ENCODE measurements at regions not wholly inside any gene's neighbourhood (a gene's known extent, or its start where the extent isn't known, plus 50 kb on each side); places are given as distances from the start of the nearest gene placed in this dataset.
A peak's percentile ranks its signal among the peaks of the same experiment; 100 is the strongest.
"Not testable (repeated sequence)": the region's sequence is repeated elsewhere in the genome, so short reads cannot be mapped to it uniquely, and the experiment has no call there.

DNA sequence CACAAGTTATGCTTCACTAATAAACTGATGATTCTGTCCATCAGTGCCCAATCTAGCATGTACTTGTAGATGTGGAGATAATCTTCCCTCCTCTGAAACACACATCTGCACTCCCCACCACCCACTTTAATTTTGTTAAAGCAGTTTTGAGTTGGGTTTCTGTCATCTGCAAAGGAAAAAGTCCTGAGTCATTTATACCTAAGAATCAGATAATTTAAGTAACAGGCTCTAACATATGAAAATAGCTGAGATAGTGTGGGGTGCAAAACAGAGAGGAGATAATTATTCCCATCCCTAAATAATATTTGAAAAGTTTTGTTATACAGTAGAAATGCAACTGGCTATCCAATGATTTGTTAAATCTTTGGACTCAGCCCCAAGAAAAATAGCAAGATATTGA is 67.7 kb upstream of the ALOX12 start:
- no peak overlapping the region for H3K4me3 ChIP-seq

DNA sequence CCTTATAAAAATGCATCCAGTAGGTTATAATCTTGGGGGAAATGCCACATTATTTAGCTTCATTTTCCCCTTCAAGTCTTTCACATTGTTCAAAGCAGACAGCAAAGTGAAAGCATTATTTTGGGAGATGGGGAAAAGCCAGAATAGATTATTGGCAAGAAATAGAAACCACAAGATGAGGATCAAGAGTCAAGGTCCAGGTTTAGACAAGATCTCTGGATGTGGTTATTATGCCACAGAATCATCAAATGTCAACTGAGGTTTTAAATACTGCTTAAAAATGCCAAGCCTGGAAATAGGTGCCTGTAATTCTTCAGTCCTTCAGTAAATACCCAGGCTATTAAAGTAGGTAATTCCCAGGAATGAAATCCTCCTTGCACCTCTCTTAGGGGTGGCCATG is 65.1 kb upstream of the ALOX12 start:
- no peak for DNase-seq (ENCODE audit: low spot score in 2 of 2)
- H3K9me3 ChIP-seq = no peaks in the 10 kb centered on the region
- TF ChIP-seq, protein P1, sequence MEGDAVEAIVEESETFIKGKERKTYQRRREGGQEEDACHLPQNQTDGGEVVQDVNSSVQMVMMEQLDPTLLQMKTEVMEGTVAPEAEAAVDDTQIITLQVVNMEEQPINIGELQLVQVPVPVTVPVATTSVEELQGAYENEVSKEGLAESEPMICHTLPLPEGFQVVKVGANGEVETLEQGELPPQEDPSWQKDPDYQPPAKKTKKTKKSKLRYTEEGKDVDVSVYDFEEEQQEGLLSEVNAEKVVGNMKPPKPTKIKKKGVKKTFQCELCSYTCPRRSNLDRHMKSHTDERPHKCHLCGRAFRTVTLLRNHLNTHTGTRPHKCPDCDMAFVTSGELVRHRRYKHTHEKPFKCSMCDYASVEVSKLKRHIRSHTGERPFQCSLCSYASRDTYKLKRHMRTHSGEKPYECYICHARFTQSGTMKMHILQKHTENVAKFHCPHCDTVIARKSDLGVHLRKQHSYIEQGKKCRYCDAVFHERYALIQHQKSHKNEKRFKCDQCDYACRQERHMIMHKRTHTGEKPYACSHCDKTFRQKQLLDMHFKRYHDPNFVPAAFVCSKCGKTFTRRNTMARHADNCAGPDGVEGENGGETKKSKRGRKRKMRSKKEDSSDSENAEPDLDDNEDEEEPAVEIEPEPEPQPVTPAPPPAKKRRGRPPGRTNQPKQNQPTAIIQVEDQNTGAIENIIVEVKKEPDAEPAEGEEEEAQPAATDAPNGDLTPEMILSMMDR (IDR thresholded peaks at IDR 0.05) = no peak
- H3K4me1 ChIP-seq = no peaks in the 10 kb centered on the region
- H3K36me3 ChIP-seq = no peaks in the 10 kb centered on the region
- H3K4me3 ChIP-seq = no peak overlapping the region
- H3K27ac ChIP-seq = no peak overlapping the region
- H3K27me3 ChIP-seq = no peaks in the 10 kb centered on the region
- intact Hi-C loops (cut with DNase I) = no loop called here

More for the DNA sequence above, 67.7 kb upstream of the ALOX12 start:
- intact Hi-C loops (cut with DNase I) = no loop called here
- Histone ChIP-seq H3K9me3 (no peaks in the 10 kb centered on the region), H3K4me1 (no peaks in the 10 kb centered on the region), H3K27me3 (no peaks in the 10 kb centered on the region), H3K27ac (no peak overlapping the region), H3K36me3 (no peaks in the 10 kb centered on the region)
- DNase-seq (ENCODE audit: low spot score in 2 of 2) = no peak
- TF ChIP-seq, protein P1 (IDR thresholded peaks at IDR 0.05) = no peak

- H3K27ac ChIP-seq; intact Hi-C loops (cut with DNase I); H3K9me3 ChIP-seq; H3K4me3 ChIP-seq; DNase-seq (ENCODE audit: low spot score in 2 of 2); H3K36me3 ChIP-seq; H3K27me3 ChIP-seq; H3K4me1 ChIP-seq: not testable (repeated sequence)
Observed at GRCh38 chr17:6934544-6934943, 61.3 kb upstream of the ALOX12 start.

DNA sequence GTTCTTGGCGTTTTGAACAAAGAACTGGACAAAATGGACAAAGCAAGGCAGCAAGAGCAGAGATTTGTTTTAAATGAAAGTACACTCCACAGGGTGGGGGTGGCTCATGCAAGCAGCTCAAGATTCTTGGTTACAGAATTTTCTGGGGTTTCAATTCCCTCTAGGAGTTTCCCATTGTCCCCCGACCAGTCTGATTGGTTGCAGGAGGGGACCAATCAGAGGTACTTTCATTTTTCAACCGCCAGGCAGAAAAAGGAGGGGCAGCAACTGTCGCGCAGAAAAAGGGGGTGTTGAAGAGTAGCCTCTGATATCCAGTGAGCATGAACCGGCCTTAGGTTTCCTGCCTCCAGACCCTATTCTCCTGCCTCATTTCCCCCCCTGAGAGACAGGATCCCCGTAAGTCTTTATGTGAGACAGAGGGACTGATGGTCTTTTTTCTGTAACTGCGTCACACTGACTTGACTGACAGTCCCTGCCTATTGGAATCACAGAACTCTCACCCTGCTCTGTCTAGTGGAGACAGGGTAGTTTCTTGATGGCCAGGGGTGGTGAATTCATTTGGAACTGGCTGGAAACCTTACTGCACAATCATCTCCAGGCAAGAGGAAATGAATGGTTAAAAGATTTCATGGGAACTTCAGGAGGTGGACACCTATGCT is 59.4 kb upstream of the ALOX12 start:
- Histone ChIP-seq H3K27ac (peak overlapping the region in 1 of 2 donors; percentile 45), H3K9me3 (no peaks in the 10 kb centered on the region), H3K4me3 (peak overlapping the region; percentile 20 to 59), H3K4me1 (no peaks in the 10 kb centered on the region), H3K27me3 (no peaks in the 10 kb centered on the region), H3K36me3 (no peaks in the 10 kb centered on the region)
- TF ChIP-seq, protein P1 (IDR thresholded peaks at IDR 0.05) = no peak
- no peak for DNase-seq (ENCODE audit: low spot score in 2 of 2)
- intact Hi-C loops (cut with DNase I) = no loop called here

DNA sequence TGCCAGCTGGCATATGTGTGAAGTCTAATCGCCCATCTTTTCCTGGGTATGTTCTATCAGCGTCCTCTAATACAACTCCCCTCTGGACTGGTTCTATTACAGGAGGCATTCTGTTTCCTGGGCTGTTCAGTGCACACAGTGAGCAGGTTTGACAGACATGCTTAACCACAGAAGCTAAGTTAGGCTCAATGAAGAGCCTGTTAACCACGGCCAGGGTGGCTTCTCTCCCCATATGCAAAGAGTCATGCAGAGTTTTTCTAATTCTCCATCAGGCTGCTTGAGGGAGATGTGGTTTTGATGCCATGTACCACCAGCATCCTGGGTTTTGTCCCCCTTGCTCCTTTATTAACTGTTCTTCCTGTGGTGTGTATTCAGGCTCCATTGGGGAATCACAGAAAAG is 57.2 kb upstream of the ALOX12 start:
- intact Hi-C loops (cut with DNase I) = no loop called here
- no peaks in the 10 kb centered on the region for H3K4me1 ChIP-seq
- TF ChIP-seq, protein P1 (IDR thresholded peaks at IDR 0.05) = no peak
- H3K27me3 ChIP-seq = no peaks in the 10 kb centered on the region
- no peaks in the 10 kb centered on the region for H3K9me3 ChIP-seq
- H3K4me3 ChIP-seq = no peak overlapping the region
- H3K36me3 ChIP-seq = no peaks in the 10 kb centered on the region
- H3K27ac ChIP-seq = no peak overlapping the region
- DNase-seq (ENCODE audit: low spot score in 2 of 2) = no peak

DNA sequence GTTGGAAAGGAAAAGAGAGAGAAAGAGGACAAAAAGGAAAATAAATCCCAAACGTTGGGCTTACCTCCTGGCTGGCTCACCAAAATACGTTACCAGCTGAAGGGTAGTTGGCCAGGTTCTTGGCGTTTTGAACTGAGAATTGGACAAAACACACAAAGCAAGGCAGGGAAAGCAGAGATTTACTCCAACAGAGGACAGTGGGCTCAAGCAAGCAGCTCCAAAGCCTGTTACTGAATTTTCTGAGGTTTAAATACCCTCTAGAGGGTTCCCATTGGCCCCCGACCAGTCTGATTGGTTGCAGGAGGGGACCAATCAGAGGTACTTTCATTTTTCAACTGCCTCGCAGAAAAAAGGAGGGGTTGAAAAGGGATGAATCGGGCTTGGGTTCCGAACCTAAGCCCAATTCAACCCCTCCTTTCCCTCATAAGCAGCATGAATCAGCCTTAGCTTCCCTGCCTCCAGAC is 55.6 kb upstream of the ALOX12 start:
- intact Hi-C loops (cut with DNase I) = no loop called here
- DNase-seq (ENCODE audit: low spot score in 2 of 2) = no peak
- Histone ChIP-seq H3K4me1 (no peaks in the 10 kb centered on the region), H3K36me3 (no peaks in the 10 kb centered on the region), H3K9me3 (no peaks in the 10 kb centered on the region), H3K27ac (no peak overlapping the region), H3K4me3 (peak overlapping the region; percentile 7 to 37), H3K27me3 (no peaks in the 10 kb centered on the region)
- TF ChIP-seq, protein P1 (IDR thresholded peaks at IDR 0.05) = no peak
